ENCODE measurements at regions not wholly inside any gene's neighbourhood (a gene's known extent, or its start where the extent isn't known, plus 50 kb on each side); places are given as distances from the start of the nearest gene placed in this dataset.

DNA sequence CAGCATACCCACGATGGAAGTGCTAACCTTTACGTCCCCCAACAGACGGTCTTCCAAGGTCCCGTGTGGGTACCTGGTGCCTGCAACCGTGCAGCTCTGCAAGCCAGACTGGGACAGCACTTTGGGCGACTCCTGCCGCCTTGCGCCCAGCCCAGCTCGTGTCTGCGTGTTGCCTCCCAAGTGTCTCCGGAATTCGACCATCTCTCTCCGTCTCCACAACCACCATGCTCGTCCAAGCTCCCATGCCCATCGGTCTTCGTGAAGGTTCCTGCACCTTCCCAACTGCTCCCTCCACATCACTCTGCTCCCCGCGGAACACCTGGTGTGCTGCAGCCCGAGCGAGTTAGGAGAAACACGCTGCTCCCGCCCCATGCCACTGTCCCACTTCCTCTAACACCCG is 173.2 kb upstream of the AFDN start:
- H3K4me3 ChIP-seq: no peak overlapping the region
- 87 to 90% (median 89%) methylated on average over 23 of the region's 23 CpGs for WGBS, 4 donors
- H3K36me3 ChIP-seq (replicated peaks in 1 of 2): no peaks in the 10 kb centered on the region
- no peak overlapping the region for H3K27ac ChIP-seq
- no peaks in the 10 kb centered on the region for H3K9me3 ChIP-seq (replicated peaks in 1 of 3)
- TF ChIP-seq POLR2A (IDR thresholded peaks at IDR 0.05): no peak
- TF ChIP-seq, protein P1, sequence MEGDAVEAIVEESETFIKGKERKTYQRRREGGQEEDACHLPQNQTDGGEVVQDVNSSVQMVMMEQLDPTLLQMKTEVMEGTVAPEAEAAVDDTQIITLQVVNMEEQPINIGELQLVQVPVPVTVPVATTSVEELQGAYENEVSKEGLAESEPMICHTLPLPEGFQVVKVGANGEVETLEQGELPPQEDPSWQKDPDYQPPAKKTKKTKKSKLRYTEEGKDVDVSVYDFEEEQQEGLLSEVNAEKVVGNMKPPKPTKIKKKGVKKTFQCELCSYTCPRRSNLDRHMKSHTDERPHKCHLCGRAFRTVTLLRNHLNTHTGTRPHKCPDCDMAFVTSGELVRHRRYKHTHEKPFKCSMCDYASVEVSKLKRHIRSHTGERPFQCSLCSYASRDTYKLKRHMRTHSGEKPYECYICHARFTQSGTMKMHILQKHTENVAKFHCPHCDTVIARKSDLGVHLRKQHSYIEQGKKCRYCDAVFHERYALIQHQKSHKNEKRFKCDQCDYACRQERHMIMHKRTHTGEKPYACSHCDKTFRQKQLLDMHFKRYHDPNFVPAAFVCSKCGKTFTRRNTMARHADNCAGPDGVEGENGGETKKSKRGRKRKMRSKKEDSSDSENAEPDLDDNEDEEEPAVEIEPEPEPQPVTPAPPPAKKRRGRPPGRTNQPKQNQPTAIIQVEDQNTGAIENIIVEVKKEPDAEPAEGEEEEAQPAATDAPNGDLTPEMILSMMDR (IDR thresholded peaks at IDR 0.05): no peak
- H3K4me1 ChIP-seq (replicated peaks in 1 of 2): no peaks in the 10 kb centered on the region
- DNase-seq: no peak
- intact Hi-C loops (cut with DNase I): no loop called here
- H3K27me3 ChIP-seq: no peaks in the 10 kb centered on the region

DNA sequence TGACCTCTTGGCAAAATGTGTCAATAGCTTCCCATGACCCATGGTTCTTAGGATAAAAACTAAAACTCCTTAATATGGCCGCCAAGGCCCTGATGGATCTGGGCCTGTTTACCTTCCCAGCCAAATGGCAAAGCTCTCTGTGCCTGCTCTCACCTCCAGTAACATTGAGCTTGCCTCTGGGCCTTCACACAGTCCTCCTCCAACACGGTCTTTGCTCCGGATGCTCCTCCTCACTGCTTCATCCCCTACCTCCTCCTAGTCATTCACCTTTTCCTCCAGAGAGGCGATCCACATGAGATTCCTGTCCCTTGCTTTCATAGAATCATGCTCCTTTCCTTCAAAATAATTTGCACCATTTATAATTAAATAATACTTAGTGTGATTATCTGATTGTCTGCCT is 172.3 kb upstream of the AFDN start:
- TF ChIP-seq, protein P1 (IDR thresholded peaks at IDR 0.05): no peak
- TF ChIP-seq POLR2A (IDR thresholded peaks at IDR 0.05): no peak
- intact Hi-C loops (cut with DNase I): no loop called here
- no peak overlapping the region for H3K27ac ChIP-seq
- no peaks in the 10 kb centered on the region for H3K27me3 ChIP-seq
- WGBS, 4 donors: 88 to 93% (median 88%) methylated on average over 4 of the region's 4 CpGs
- H3K4me1 ChIP-seq (replicated peaks in 1 of 2): no peaks in the 10 kb centered on the region
- H3K36me3 ChIP-seq (replicated peaks in 1 of 2): no peaks in the 10 kb centered on the region
- no peaks in the 10 kb centered on the region for H3K9me3 ChIP-seq (replicated peaks in 1 of 3)
- H3K4me3 ChIP-seq: no peak overlapping the region
- no peak for DNase-seq

DNA sequence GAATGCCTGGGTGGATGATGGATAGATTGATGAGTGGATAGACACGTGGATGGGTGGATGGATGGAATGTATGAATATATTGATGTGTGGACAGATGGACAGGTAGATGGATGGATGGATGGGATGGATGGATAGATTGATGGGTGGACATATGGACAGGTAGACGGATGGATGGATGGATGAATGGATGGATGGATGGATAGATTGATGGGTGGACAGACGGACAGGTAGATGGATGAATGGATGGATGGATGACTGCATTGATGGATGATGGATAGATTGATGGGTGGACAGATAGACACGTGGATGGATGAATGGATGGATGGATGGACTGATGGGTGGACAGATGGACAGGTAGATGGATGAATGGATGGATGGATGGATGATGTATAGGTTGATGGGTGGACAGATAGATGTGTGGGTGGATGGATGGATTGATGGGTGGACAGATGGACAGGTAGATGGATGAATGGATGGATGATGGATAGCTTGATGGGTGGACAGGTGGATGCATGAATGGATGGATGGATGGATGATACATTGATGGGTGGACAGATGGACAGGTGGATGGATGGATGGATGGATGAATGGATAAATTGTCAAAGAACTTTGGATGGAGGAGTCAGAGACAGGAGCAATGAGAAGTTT is 171.4 kb upstream of the AFDN start:
- DNase-seq: no peak
- Histone ChIP-seq H3K9me3 (replicated peaks in 1 of 3) (no peaks in the 10 kb centered on the region), H3K27ac (no peak overlapping the region), H3K27me3 (no peaks in the 10 kb centered on the region), H3K4me1 (replicated peaks in 1 of 2) (no peaks in the 10 kb centered on the region), H3K4me3 (no peak overlapping the region), H3K36me3 (replicated peaks in 1 of 2) (no peaks in the 10 kb centered on the region)
- TF ChIP-seq, protein P1 (IDR thresholded peaks at IDR 0.05): no peak
- no peak for TF ChIP-seq POLR2A (IDR thresholded peaks at IDR 0.05)
- whole genome bisulfite sequencing, 4 donors: 62 to 77% (median 72%) methylated on average over 4 of the region's 4 CpGs
- intact Hi-C loops (cut with DNase I): no loop called here

DNA sequence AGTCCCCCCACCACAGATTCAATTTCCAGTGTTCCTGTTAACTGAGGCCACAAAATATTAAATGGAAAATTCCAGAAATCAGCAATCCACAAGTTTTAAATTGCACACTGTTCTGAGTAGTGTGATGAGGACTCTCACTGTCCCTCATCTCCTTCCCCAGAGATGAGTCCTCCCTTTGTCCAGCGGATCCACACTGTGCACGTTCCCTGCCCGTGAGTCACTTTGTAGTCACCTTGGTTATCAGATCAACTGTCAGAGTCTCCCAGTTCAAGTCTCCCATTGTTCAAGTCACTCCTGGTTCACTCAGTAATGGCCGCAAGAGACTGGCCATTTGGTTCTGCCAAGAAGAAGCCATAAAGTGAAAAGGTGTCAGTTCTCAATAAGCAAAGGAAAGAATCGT is 168.6 kb upstream of the AFDN start:
- 83 to 92% (median 89%) methylated on average over 5 of the region's 5 CpGs for WGBS, 4 donors
- H3K4me3 ChIP-seq: no peak overlapping the region
- no peaks in the 10 kb centered on the region for H3K27me3 ChIP-seq
- intact Hi-C loops (cut with DNase I): no loop called here
- no peaks in the 10 kb centered on the region for H3K4me1 ChIP-seq (replicated peaks in 1 of 2)
- no peak for DNase-seq
- H3K27ac ChIP-seq: no peak overlapping the region
- TF ChIP-seq, protein P1 (IDR thresholded peaks at IDR 0.05): no peak
- no peak for TF ChIP-seq POLR2A (IDR thresholded peaks at IDR 0.05)
- H3K9me3 ChIP-seq (replicated peaks in 1 of 3): no peaks in the 10 kb centered on the region
- H3K36me3 ChIP-seq (replicated peaks in 1 of 2): no peaks in the 10 kb centered on the region

Measured in adrenal gland (tissue), 9 donors.